GM10266 (cell line): ENCODE measurements at regions not wholly inside any gene's neighbourhood (a gene's known extent, or its start where the extent isn't known, plus 50 kb on each side); places are given as distances from the start of the nearest gene placed in this dataset.

Experiments
- DNase-seq: peaks from one replicate; pipeline ENCODE4 v3.0.0; 2012; ENCODE audit errors: extremely low spot score
- CTCF ChIP-seq: IDR thresholded peaks from 2 replicates; pipeline ENCODE4 v1.5.1; 2012; ENCODE audit warnings: mild to moderate bottlenecking, low read depth; ENCODE audit not compliant: control insufficient read depth, insufficient read depth; ENCODE audit errors: missing control alignments

GRCh38 chr6:8219352-8219943, 117.1 kb upstream of the EEF1E1 start:
- peak; percentile 68 for TF ChIP-seq CTCF

GRCh38 chr6:8218861-8219260, 116.5 kb upstream of the EEF1E1 start:
- DNase-seq: no peak
- no peak for TF ChIP-seq CTCF

More at GRCh38 chr6:8219352-8219943, 117.1 kb upstream of the EEF1E1 start:
- DNase-seq: peak; percentile 46

GRCh38 chr6:8215631-8216030, 113.3 kb upstream of the EEF1E1 start:
- TF ChIP-seq CTCF: no peak
- DNase-seq: no peak

GRCh38 chr6:8213995-8214394, 111.6 kb upstream of the EEF1E1 start:
- TF ChIP-seq CTCF: no peak
- no peak for DNase-seq

- DNase-seq: no peak
- TF ChIP-seq CTCF: no peak
Observed at GRCh38 chr6:8212720-8213434, 110.5 kb upstream of the EEF1E1 start.

GRCh38 chr6:8207869-8208191, 105.5 kb upstream of the EEF1E1 start:
- no peak for TF ChIP-seq CTCF
- no peak for DNase-seq

GRCh38 chr6:8207191-8207868, 105.0 kb upstream of the EEF1E1 start:
- no peak for DNase-seq
- no peak for TF ChIP-seq CTCF
